ENCODE measurements at regions not wholly inside any gene's neighbourhood (a gene's known extent, or its start where the extent isn't known, plus 50 kb on each side); places are given as distances from the start of the nearest gene placed in this dataset.

DNA sequence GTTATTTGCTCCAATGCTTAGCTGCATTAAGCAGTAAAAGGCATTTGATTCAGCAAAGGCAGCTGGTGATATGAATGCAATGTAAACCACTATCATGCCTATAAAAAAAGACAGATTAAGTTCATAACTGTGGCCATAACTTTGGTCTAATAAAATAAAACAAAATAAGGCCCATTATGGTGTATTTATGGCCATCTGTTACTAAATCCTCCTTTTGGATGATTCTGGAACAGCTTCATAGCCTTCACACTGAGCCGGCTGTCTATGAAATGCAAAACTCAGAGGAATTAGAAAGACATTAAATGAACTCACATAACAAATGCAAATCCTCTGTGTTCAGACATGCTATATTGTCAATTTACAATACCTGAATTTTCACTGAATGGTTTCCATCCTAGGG lies 223.7 kb upstream of the FAT4 start:
- no peak overlapping the region for H3K4ac ChIP-seq (ENCODE audit: low read length)
- H3K4me3 ChIP-seq (ENCODE audit: low read length in 2 of 2): no peak overlapping the region
- no peak overlapping the region for H2BK5ac ChIP-seq (ENCODE audit: low read length)
- no peaks in the 10 kb centered on the region for H3K4me1 ChIP-seq (ENCODE audit: control insufficient read depth in 2 of 2, insufficient read depth in 1 of 2, low read depth in 1 of 2, low read length in 2 of 2)
- H3K18ac ChIP-seq (ENCODE audit: low read length): no peak overlapping the region
- no peak overlapping the region for H2BK12ac ChIP-seq (ENCODE audit: low read length)
- DNase-seq (ENCODE audit: low spot score): no peak
- H3K27me3 ChIP-seq (ENCODE audit: control insufficient read depth in 3 of 3, insufficient read depth in 3 of 3, low read depth in 1 of 3, low read length in 3 of 3): no peaks in the 10 kb centered on the region
- no peak overlapping the region for H2AK5ac ChIP-seq (ENCODE audit: low read depth, low read length)
- H3K9ac ChIP-seq (ENCODE audit: low read depth, low read length, poor library complexity): no peak overlapping the region
- no peak overlapping the region for H4K91ac ChIP-seq (ENCODE audit: low read depth, low read length, poor library complexity)
- H3K4me2 ChIP-seq (ENCODE audit: insufficient read depth, low read length, poor library complexity, severe bottlenecking): no peak overlapping the region
- no CpG with 5 or more reads among the region's 1 CpG for WGBS, 2 donors (ENCODE audit: extremely low coverage in 2 of 2, insufficient read length in 2 of 2, insufficient replicate concordance in 1 of 2)
- H2BK120ac ChIP-seq (ENCODE audit: low read depth, low read length): no peak overlapping the region
- no peaks in the 10 kb centered on the region for H3K36me3 ChIP-seq (replicated peaks in 1 of 2; ENCODE audit: control insufficient read depth in 2 of 2, insufficient read depth in 2 of 2, low read length in 2 of 2)
- no peaks in the 10 kb centered on the region for H3K79me1 ChIP-seq (ENCODE audit: low read depth, low read length)
- no peak overlapping the region for H3K14ac ChIP-seq (ENCODE audit: low read length)
- no peak overlapping the region for H4K8ac ChIP-seq (ENCODE audit: low read depth, low read length)
- H2BK15ac ChIP-seq (ENCODE audit: low read length): no peak overlapping the region
- H3K9me3 ChIP-seq (replicated peaks in 1 of 2; ENCODE audit: control insufficient read depth in 2 of 2, insufficient read depth in 1 of 2, low read depth in 1 of 2, low read length in 2 of 2): no peaks in the 10 kb centered on the region
- no peak overlapping the region for H2AFZ ChIP-seq (ENCODE audit: low read length)
- H3K27ac ChIP-seq (replicated peaks; ENCODE audit: low read length): no peak overlapping the region
- no peak overlapping the region for H3K23ac ChIP-seq (ENCODE audit: low read depth, low read length, poor library complexity)

DNA sequence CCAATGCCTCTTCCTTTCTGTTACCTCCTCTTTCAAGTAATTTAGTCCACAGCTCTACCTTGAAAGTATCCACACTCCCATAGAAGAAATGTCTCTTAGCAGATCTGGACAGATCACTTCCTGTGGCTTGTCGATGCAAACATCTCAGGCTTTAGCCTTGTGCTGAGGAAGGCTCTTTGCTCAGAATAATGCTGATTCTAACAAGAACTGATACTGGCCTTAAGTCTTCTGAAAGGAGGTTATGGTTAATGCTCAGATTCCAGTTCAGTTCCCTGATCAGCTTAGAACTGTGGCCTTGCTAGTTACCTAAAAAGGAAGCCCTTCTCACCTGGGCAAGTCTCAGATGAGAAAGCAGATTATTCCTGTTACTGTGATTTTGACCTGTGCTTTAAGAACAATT lies 230.1 kb upstream of the FAT4 start:
- no peaks in the 10 kb centered on the region for H3K79me1 ChIP-seq (ENCODE audit: low read depth, low read length)
- WGBS, 2 donors (ENCODE audit: extremely low coverage in 2 of 2, insufficient read length in 2 of 2, insufficient replicate concordance in 1 of 2): no CpG with 5 or more reads among the region's 1 CpG
- no peaks in the 10 kb centered on the region for H3K36me3 ChIP-seq (replicated peaks in 1 of 2; ENCODE audit: control insufficient read depth in 2 of 2, insufficient read depth in 2 of 2, low read length in 2 of 2)
- no peak overlapping the region for H3K4me2 ChIP-seq (ENCODE audit: insufficient read depth, low read length, poor library complexity, severe bottlenecking)
- H3K14ac ChIP-seq (ENCODE audit: low read length): no peak overlapping the region
- H3K9me3 ChIP-seq (replicated peaks in 1 of 2; ENCODE audit: control insufficient read depth in 2 of 2, insufficient read depth in 1 of 2, low read depth in 1 of 2, low read length in 2 of 2): no peaks in the 10 kb centered on the region
- no peak overlapping the region for H4K8ac ChIP-seq (ENCODE audit: low read depth, low read length)
- H3K4me3 ChIP-seq (ENCODE audit: low read length in 2 of 2): no peak overlapping the region
- no peak overlapping the region for H2BK12ac ChIP-seq (ENCODE audit: low read length)
- no peak overlapping the region for H3K4ac ChIP-seq (ENCODE audit: low read length)
- no peak overlapping the region for H2BK5ac ChIP-seq (ENCODE audit: low read length)
- H3K27me3 ChIP-seq (ENCODE audit: control insufficient read depth in 3 of 3, insufficient read depth in 3 of 3, low read depth in 1 of 3, low read length in 3 of 3): no peaks in the 10 kb centered on the region
- H2AK5ac ChIP-seq (ENCODE audit: low read depth, low read length): no peak overlapping the region
- H2AFZ ChIP-seq (ENCODE audit: low read length): no peak overlapping the region
- no peak overlapping the region for H3K18ac ChIP-seq (ENCODE audit: low read length)
- H2BK120ac ChIP-seq (ENCODE audit: low read depth, low read length): no peak overlapping the region
- H3K9ac ChIP-seq (ENCODE audit: low read depth, low read length, poor library complexity): no peak overlapping the region
- no peak overlapping the region for H3K23ac ChIP-seq (ENCODE audit: low read depth, low read length, poor library complexity)
- DNase-seq (ENCODE audit: low spot score): no peak
- H2BK15ac ChIP-seq (ENCODE audit: low read length): no peak overlapping the region
- H3K4me1 ChIP-seq (ENCODE audit: control insufficient read depth in 2 of 2, insufficient read depth in 1 of 2, low read depth in 1 of 2, low read length in 2 of 2): no peaks in the 10 kb centered on the region
- H3K27ac ChIP-seq (replicated peaks; ENCODE audit: low read length): no peak overlapping the region
- no peak overlapping the region for H4K91ac ChIP-seq (ENCODE audit: low read depth, low read length, poor library complexity)

GRCh38 chr4:125082729-125083417 lies 231.9 kb upstream of the FAT4 start:
- Histone ChIP-seq H4K91ac (ENCODE audit: low read depth, low read length, poor library complexity) (no peak overlapping the region), H3K18ac (ENCODE audit: low read length) (no peak overlapping the region), H3K9me3 (replicated peaks in 1 of 2; ENCODE audit: control insufficient read depth in 2 of 2, insufficient read depth in 1 of 2, low read depth in 1 of 2, low read length in 2 of 2) (no peaks in the 10 kb centered on the region), H3K23ac (ENCODE audit: low read depth, low read length, poor library complexity) (no peak overlapping the region), H3K27ac (replicated peaks; ENCODE audit: low read length) (no peak overlapping the region), H3K9ac (ENCODE audit: low read depth, low read length, poor library complexity) (no peak overlapping the region), H2BK15ac (ENCODE audit: low read length) (no peak overlapping the region), H3K4me1 (ENCODE audit: control insufficient read depth in 2 of 2, insufficient read depth in 1 of 2, low read depth in 1 of 2, low read length in 2 of 2) (no peaks in the 10 kb centered on the region), H2AFZ (ENCODE audit: low read length) (no peak overlapping the region), H3K27me3 (ENCODE audit: control insufficient read depth in 3 of 3, insufficient read depth in 3 of 3, low read depth in 1 of 3, low read length in 3 of 3) (no peaks in the 10 kb centered on the region), H3K14ac (ENCODE audit: low read length) (no peak overlapping the region), H2BK12ac (ENCODE audit: low read length) (no peak overlapping the region), H2BK5ac (ENCODE audit: low read length) (no peak overlapping the region), H4K8ac (ENCODE audit: low read depth, low read length) (no peak overlapping the region), H3K4me3 (ENCODE audit: low read length in 2 of 2) (no peak overlapping the region), H3K36me3 (replicated peaks in 1 of 2; ENCODE audit: control insufficient read depth in 2 of 2, insufficient read depth in 2 of 2, low read length in 2 of 2) (no peaks in the 10 kb centered on the region), H3K79me1 (ENCODE audit: low read depth, low read length) (no peaks in the 10 kb centered on the region), H2AK5ac (ENCODE audit: low read depth, low read length) (no peak overlapping the region), H3K4ac (ENCODE audit: low read length) (no peak overlapping the region), H3K4me2 (ENCODE audit: insufficient read depth, low read length, poor library complexity, severe bottlenecking) (no peak overlapping the region), H2BK120ac (ENCODE audit: low read depth, low read length) (no peak overlapping the region)
- no CpG with 5 or more reads among the region's 4 CpGs for WGBS, 2 donors (ENCODE audit: extremely low coverage in 2 of 2, insufficient read length in 2 of 2, insufficient replicate concordance in 1 of 2)
- no peak for DNase-seq (ENCODE audit: low spot score)

DNA sequence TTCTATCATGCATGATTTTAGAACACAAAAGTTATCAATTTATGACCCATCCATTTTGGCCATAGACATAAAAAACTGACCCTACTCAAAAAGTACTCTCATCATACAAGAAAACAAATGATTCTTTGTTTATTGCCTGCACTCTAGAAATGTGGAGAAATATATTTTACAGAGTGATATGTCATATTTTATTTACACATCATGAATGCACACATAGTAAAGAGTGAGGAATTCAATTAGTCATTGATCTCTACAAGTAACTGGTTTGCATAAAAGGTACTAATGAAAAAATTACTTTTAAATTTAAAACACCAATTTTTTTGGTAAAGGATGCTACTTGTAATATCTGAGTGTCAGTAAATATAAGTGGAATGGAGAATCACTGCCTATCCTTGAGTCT lies 242.5 kb upstream of the FAT4 start:
- H3K36me3 ChIP-seq (replicated peaks in 1 of 2; ENCODE audit: control insufficient read depth in 2 of 2, insufficient read depth in 2 of 2, low read length in 2 of 2): no peaks in the 10 kb centered on the region
- no peaks in the 10 kb centered on the region for H3K4me1 ChIP-seq (ENCODE audit: control insufficient read depth in 2 of 2, insufficient read depth in 1 of 2, low read depth in 1 of 2, low read length in 2 of 2)
- H3K27ac ChIP-seq (replicated peaks; ENCODE audit: low read length): no peak overlapping the region
- DNase-seq (ENCODE audit: low spot score): no peak
- H3K9me3 ChIP-seq (replicated peaks in 1 of 2; ENCODE audit: control insufficient read depth in 2 of 2, insufficient read depth in 1 of 2, low read depth in 1 of 2, low read length in 2 of 2): no peaks in the 10 kb centered on the region
- no peak overlapping the region for H4K8ac ChIP-seq (ENCODE audit: low read depth, low read length)
- H3K14ac ChIP-seq (ENCODE audit: low read length): no peak overlapping the region
- no peaks in the 10 kb centered on the region for H3K79me1 ChIP-seq (ENCODE audit: low read depth, low read length)
- no peak overlapping the region for H2BK15ac ChIP-seq (ENCODE audit: low read length)
- H3K9ac ChIP-seq (ENCODE audit: low read depth, low read length, poor library complexity): no peak overlapping the region
- no peak overlapping the region for H3K4ac ChIP-seq (ENCODE audit: low read length)
- no peak overlapping the region for H2BK12ac ChIP-seq (ENCODE audit: low read length)
- no peak overlapping the region for H2BK5ac ChIP-seq (ENCODE audit: low read length)
- no peaks in the 10 kb centered on the region for H3K27me3 ChIP-seq (ENCODE audit: control insufficient read depth in 3 of 3, insufficient read depth in 3 of 3, low read depth in 1 of 3, low read length in 3 of 3)
- H3K4me2 ChIP-seq (ENCODE audit: insufficient read depth, low read length, poor library complexity, severe bottlenecking): no peak overlapping the region
- no peak overlapping the region for H3K4me3 ChIP-seq (ENCODE audit: low read length in 2 of 2)
- no peak overlapping the region for H2AFZ ChIP-seq (ENCODE audit: low read length)
- H3K23ac ChIP-seq (ENCODE audit: low read depth, low read length, poor library complexity): no peak overlapping the region
- no peak overlapping the region for H2AK5ac ChIP-seq (ENCODE audit: low read depth, low read length)
- no peak overlapping the region for H4K91ac ChIP-seq (ENCODE audit: low read depth, low read length, poor library complexity)
- H3K18ac ChIP-seq (ENCODE audit: low read length): no peak overlapping the region
- no peak overlapping the region for H2BK120ac ChIP-seq (ENCODE audit: low read depth, low read length)
